Endothelial cell (in vitro differentiated cells): ENCODE measurements at regions not wholly inside any gene's neighbourhood (a gene's known extent, or its start where the extent isn't known, plus 50 kb on each side); places are given as distances from the start of the nearest gene placed in this dataset.

ENCODE experiments used
- DNase-seq: peaks from one replicate; pipeline ENCODE4 v3.0.0; 2021; ENCODE audit warnings: low spot score
- H3K27ac Mint-ChIP-seq: one replicate; pipeline ENCODE4 v1.8.0; 2021; ENCODE audit warnings: mixed read lengths, inconsistent platforms; ENCODE audit not compliant: unreplicated experiment
- H3K27me3 Mint-ChIP-seq: one replicate; pipeline ENCODE4 v1.8.0; 2021; ENCODE audit warnings: mild to moderate bottlenecking, moderate library complexity, mixed read lengths, inconsistent platforms; ENCODE audit not compliant: unreplicated experiment
- H3K36me3 Mint-ChIP-seq: one replicate; pipeline ENCODE4 v1.8.0; 2021; ENCODE audit warnings: mild to moderate bottlenecking, low read depth, mixed read lengths, inconsistent platforms; ENCODE audit not compliant: unreplicated experiment
- H3K4me1 Mint-ChIP-seq: one replicate; pipeline ENCODE4 v1.8.0; 2021; ENCODE audit warnings: mild to moderate bottlenecking, mixed read lengths, inconsistent platforms; ENCODE audit not compliant: unreplicated experiment
- H3K4me3 Mint-ChIP-seq: one replicate; pipeline ENCODE4 v1.8.0; 2021; ENCODE audit warnings: mild to moderate bottlenecking, mixed read lengths, inconsistent platforms; ENCODE audit not compliant: unreplicated experiment
- H3K9me3 Mint-ChIP-seq: one replicate; pipeline ENCODE4 v1.8.0; 2021; ENCODE audit warnings: mixed read lengths, inconsistent platforms; ENCODE audit not compliant: unreplicated experiment
- TF ChIP-seq, protein P1 (sequence below): fragments of 200-600 bp; sonication (generic); IDR thresholded peaks from one replicate; pipeline ENCODE4 v1.5.0; 2021; ENCODE audit warnings: antibody characterized with exemption; ENCODE audit not compliant: unreplicated experiment

DNA sequence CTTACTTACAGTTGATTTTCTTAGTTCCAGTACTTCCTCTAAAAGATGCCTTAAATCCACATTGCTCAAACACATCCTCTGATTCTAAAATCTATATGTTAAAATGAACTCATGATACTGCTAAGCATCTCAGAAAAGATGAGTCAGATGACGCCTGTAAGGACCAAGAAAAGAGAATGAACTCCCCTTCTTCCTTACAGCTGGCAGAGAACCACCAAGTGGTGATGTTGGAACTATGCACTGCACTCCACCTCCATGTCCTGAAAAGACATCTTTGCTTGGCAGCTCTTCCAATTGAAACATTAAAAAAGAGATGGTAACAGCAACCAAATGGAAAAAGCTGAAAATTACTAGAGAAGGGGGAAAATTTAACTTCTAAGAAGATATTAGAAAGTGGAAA is 648.8 kb downstream of the PTPRC start:
- DNase-seq, result no peak
- no peak overlapping the region for H3K27ac Mint-ChIP-seq
- H3K27me3 Mint-ChIP-seq, result no peaks in the 10 kb centered on the region
- H3K36me3 Mint-ChIP-seq, result no peaks in the 10 kb centered on the region
- no peaks in the 10 kb centered on the region for H3K4me1 Mint-ChIP-seq
- TF ChIP-seq, protein P1, sequence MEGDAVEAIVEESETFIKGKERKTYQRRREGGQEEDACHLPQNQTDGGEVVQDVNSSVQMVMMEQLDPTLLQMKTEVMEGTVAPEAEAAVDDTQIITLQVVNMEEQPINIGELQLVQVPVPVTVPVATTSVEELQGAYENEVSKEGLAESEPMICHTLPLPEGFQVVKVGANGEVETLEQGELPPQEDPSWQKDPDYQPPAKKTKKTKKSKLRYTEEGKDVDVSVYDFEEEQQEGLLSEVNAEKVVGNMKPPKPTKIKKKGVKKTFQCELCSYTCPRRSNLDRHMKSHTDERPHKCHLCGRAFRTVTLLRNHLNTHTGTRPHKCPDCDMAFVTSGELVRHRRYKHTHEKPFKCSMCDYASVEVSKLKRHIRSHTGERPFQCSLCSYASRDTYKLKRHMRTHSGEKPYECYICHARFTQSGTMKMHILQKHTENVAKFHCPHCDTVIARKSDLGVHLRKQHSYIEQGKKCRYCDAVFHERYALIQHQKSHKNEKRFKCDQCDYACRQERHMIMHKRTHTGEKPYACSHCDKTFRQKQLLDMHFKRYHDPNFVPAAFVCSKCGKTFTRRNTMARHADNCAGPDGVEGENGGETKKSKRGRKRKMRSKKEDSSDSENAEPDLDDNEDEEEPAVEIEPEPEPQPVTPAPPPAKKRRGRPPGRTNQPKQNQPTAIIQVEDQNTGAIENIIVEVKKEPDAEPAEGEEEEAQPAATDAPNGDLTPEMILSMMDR, result no peak
- H3K4me3 Mint-ChIP-seq, result no peak overlapping the region
- no peaks in the 10 kb centered on the region for H3K9me3 Mint-ChIP-seq

DNA sequence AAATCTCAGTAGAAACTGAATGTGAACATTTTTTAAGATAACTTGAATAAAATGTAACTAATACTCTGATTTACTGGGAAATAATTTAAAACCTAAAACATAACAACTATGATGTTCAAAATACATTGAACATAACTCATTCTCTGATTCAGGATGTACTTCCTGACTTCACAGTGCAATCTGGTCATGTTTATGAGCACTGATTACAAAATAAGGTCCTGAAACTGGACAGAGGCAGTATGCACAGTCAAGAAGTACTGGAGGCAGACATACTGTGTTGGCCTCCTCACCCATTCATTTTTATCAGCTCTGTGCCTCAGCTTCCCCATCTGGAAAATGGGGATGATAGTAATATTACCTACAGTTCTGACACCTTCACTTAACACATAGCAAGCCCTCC is 651.3 kb downstream of the PTPRC start:
- Mint-ChIP-seq H3K36me3 (no peaks in the 10 kb centered on the region), H3K9me3 (no peaks in the 10 kb centered on the region), H3K4me3 (no peak overlapping the region), H3K4me1 (no peaks in the 10 kb centered on the region), H3K27me3 (no peaks in the 10 kb centered on the region), H3K27ac (no peak overlapping the region)
- TF ChIP-seq, protein P1, result no peak
- DNase-seq, result no peak

DNA sequence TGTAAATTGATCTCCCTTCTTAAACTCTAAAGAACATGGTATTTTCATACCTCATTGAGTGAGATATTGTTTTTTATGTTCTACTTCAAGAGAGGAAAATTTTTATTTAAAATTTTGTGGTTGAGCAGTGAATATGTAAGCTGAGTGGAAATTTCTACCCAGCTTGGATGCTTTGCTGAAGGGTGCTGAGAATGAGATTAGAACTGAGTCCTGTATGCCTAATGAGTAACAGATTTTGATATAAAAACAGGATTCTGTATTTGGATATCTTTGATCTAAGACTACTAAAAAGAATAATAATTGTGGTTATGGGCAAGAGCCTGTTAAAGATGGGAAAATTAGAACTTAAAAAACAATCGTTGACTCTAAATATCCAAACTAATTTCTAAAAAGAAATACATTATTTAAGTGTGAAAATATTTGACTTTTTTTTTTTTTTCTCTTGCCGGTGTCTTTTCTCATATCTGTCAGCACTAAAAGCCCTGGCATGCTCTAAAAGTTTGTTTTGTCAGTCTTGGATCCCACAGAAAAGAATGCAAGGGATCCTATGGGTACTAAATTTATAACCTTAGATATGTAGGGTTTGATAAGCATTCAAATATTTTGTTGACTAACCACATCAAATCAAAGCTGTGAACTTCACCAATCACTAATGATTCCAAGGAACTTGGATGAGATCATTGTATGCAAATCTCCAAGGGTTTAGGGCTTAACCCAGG is 652.3 kb downstream of the PTPRC start:
- H3K36me3 Mint-ChIP-seq, result no peaks in the 10 kb centered on the region

DNA sequence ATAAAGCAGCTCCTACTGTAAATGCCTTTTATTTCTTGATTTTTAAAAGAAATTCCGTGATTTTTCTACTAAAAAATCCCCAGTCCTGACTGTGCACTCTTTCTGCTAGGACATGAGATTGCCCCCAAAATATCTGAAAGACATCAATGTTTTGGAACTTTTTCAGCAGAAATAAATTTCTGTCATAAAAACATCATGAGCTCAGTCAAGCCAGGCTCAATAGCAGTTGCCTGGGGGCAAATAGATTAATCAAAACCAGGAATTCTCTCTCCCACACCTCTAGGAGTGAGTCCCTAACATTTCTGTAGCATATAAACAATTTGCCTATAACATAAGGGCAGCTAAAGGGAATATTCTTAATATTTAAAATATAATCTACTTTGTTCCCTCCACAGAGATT is 654.1 kb downstream of the PTPRC start:
- TF ChIP-seq, protein P1, result no peak
- H3K9me3 Mint-ChIP-seq, result no peaks in the 10 kb centered on the region
- DNase-seq, result no peak

More for the DNA sequence above, 652.3 kb downstream of the PTPRC start:
- Mint-ChIP-seq H3K4me1 (peaks cover 4% of the 10 kb centered on the region), H3K27ac (no peak overlapping the region), H3K9me3 (no peaks in the 10 kb centered on the region), H3K27me3 (no peaks in the 10 kb centered on the region), H3K4me3 (no peak overlapping the region)
- TF ChIP-seq, protein P1, result no peak
- no peak for DNase-seq

DNA sequence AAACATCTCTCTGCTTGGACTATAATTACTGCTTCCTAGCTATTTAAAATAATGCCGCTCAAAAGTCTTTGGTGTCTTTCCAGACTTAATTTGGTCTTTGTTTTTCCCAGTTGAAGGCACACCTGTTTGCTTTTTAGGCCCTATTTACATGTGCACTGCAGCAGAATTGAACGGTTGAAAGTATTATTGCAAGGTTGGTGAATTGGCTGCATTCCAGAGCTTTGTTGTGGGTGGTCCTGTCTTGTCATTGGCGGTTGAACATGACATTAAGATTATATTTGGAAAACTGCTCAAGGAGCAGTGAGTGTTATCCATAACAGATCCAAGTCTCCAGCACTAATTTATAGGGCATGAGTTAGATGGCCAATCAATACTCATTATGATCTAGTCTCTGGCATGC is 656.3 kb downstream of the PTPRC start:
- TF ChIP-seq, protein P1, result no peak
- Mint-ChIP-seq H3K4me3 (no peak overlapping the region), H3K27ac (no peak overlapping the region), H3K36me3 (no peaks in the 10 kb centered on the region), H3K4me1 (peaks cover 4% of the 10 kb centered on the region), H3K9me3 (no peaks in the 10 kb centered on the region), H3K27me3 (no peaks in the 10 kb centered on the region)
- no peak for DNase-seq

More for the DNA sequence above, 654.1 kb downstream of the PTPRC start:
- Mint-ChIP-seq H3K27me3 (no peaks in the 10 kb centered on the region), H3K36me3 (no peaks in the 10 kb centered on the region), H3K27ac (no peak overlapping the region), H3K4me3 (no peak overlapping the region), H3K4me1 (peaks cover 4% of the 10 kb centered on the region)
